Dedifferentiated amniotic fluid mesenchymal stem cell (primary cell): ENCODE measurements at regions not wholly inside any gene's neighbourhood (a gene's known extent, or its start where the extent isn't known, plus 50 kb on each side); places are given as distances from the start of the nearest gene placed in this dataset.

Experiments used
- DNase-seq: peaks from one replicate; pipeline ENCODE4 v3.0.0-alpha.2; 2016; ENCODE audit errors: extremely low spot score

DNA sequence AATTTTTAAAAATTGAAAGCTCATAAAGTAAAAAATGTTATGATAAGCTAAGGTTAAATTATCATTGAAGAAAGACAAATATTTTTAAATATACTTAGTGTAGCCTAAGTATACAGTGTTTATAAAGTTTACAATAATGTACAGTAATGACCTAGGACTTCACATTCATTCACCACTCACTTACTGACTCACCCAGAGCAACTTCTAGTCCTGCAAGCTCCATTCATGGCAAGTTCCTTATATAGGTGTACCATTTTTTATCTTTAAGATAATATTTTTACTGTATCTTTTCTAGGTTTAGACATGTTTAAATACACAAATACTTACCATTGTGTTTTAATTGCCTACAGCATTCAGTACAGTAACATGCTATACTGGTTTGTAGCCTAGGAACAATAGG lies 112.3 kb upstream of the RADX start:
- DNase-seq, result no peak

DNA sequence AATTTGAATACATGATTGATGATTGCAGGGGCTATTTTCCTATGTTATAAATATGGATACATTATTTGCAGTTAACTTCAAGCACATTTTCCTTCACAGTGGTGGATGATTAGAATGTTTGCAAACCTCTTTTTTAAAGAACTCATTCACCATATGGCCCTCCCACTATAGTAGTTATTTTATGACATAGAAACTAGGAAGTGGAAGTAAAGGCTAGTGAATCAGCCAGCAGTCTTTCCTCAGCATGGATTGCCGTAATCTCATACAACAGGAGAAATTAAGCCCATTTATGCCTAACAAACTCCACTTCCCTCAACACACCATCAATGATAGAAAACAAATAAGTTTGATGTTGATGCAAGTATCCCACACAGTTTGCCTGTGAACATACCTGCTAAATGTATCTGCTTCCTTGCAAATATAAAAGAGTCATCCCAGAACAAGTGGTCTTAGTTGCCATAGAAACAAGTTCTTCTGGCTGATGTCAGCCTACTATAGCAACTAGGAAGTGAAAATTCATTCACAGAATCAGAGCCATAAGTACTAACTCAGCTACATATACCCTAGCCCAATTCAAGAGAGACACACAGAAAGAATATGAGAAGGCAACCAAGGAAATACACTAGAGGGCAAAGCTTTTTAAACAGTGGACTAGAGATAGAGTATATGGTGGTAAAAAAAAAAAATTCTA lies 100.9 kb upstream of the RADX start:
- no peak for DNase-seq
